Fibroblast of lung (primary cell): ENCODE measurements at regions not wholly inside any gene's neighbourhood (a gene's known extent, or its start where the extent isn't known, plus 50 kb on each side); places are given as distances from the start of the nearest gene placed in this dataset.

ENCODE experiments used
- DNase-seq, 2 donors: peaks; one replicate each; pipeline versions ENCODE4 v3.0.0 to v3.0.0-alpha.2; 2010; ENCODE audit warnings: low read depth in 2 of 2
- H2AFZ ChIP-seq: 2 replicates; pipeline ENCODE4 v1.5.1; 2012; ENCODE audit warnings: low read length, control low read depth, inconsistent platforms
- H3K27ac ChIP-seq: 2 replicates; pipeline ENCODE4 v1.5.1; 2011; ENCODE audit warnings: low read length, control low read depth; ENCODE audit not compliant: insufficient read depth
- H3K27me3 ChIP-seq: 2 replicates; pipeline ENCODE4 v1.5.1; 2011; ENCODE audit warnings: mild to moderate bottlenecking, low read length; ENCODE audit not compliant: control insufficient read depth, insufficient read depth
- H3K36me3 ChIP-seq: 2 replicates; pipeline ENCODE4 v1.5.1; 2011; ENCODE audit warnings: low read length; ENCODE audit not compliant: control insufficient read depth, insufficient read depth
- H3K4me1 ChIP-seq: 2 replicates; pipeline ENCODE4 v1.5.1; 2011; ENCODE audit warnings: low read length; ENCODE audit not compliant: control insufficient read depth, insufficient read depth; ENCODE audit errors: extremely low read depth
- H3K4me2 ChIP-seq: 2 replicates; pipeline ENCODE4 v1.5.1; 2011; ENCODE audit warnings: low read length, control low read depth; ENCODE audit not compliant: insufficient read depth; ENCODE audit errors: extremely low read depth
- H3K4me3 ChIP-seq, 4 experiments: fragments of 200-600 bp in 1 of 4; sonication (generic) in 1 of 4; replicated peaks in 1 of 4; 2 replicates each; pipeline ENCODE4 v1.5.1; 2011 to 2016; ENCODE audit warnings: low read length in 4 of 4, low read depth in 3 of 4, mild to moderate bottlenecking in 3 of 4, control low read depth in 2 of 4, inconsistent platforms in 1 of 4, mixed read lengths in 1 of 4; ENCODE audit not compliant: insufficient read depth in 1 of 4; ENCODE audit errors: control extremely low read depth in 1 of 4
- H3K79me2 ChIP-seq: 2 replicates; pipeline ENCODE4 v1.5.1; 2012; ENCODE audit warnings: mild to moderate bottlenecking, low read length, inconsistent platforms; ENCODE audit not compliant: control insufficient read depth, insufficient read depth
- H3K9ac ChIP-seq: 2 replicates; pipeline ENCODE4 v1.5.1; 2011; ENCODE audit warnings: mild to moderate bottlenecking, low read length, control low read depth; ENCODE audit not compliant: insufficient read depth
- H3K9me3 ChIP-seq: 2 replicates; pipeline ENCODE4 v1.5.1; 2012; ENCODE audit warnings: low read depth, low read length; ENCODE audit not compliant: control insufficient read depth, insufficient read depth
- H4K20me1 ChIP-seq: 2 replicates; pipeline ENCODE4 v1.5.1; 2011; ENCODE audit warnings: low read length; ENCODE audit not compliant: control insufficient read depth, insufficient read depth; ENCODE audit errors: extremely low read depth
- CTCF ChIP-seq, 2 donors: IDR thresholded peaks in 1 of 2; conservative IDR thresholded peaks in 1 of 2; 1 replicate in 1 of 2; 2 replicates in 1 of 2; pipeline ENCODE4 v1.5.1; 2011 to 2012; ENCODE audit warnings: low read length in 2 of 2, control low read depth in 1 of 2, inconsistent platforms in 1 of 2, low read depth in 1 of 2, mild to moderate bottlenecking in 1 of 2
- EZH2 ChIP-seq: IDR thresholded peaks from 2 replicates; pipeline ENCODE4 v1.5.1; 2012; ENCODE audit warnings: low read length, control low read depth, mild to moderate bottlenecking; ENCODE audit errors: missing control alignments

DNA sequence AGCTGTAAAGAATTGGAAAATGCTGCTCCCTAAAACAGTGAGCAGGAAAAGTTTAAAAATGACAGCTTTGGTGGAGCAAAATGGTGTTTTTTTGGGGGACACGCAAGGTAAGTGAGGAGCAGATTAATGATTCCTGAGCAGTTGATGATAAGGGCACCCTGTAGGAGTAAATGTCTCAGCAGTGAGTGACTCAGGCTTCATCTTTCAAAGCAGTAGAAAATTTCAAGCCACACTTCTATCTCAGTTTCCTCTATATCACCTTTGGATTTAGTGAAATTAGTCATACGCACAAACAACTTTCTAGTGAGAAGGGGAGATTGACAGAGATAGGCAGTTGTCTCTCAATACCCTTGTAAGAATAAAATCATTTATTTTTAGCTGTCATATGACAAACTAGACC is 709.0 kb upstream of the FAM98A start:
- no peak for TF ChIP-seq CTCF (conservative IDR thresholded peaks at IDR 0.05 in 1 of 2, IDR thresholded peaks at IDR 0.05 in 1 of 2; ENCODE audit: low read depth in 1 of 2, low read length in 2 of 2)
- Histone ChIP-seq H3K9me3 (no peaks in the 10 kb centered on the region), H3K27me3 (no peaks in the 10 kb centered on the region), H2AFZ (no peak overlapping the region), H3K79me2 (no peaks in the 10 kb centered on the region), H3K9ac (no peak overlapping the region), H3K27ac (no peak overlapping the region), H3K4me3 (no peak overlapping the region), H4K20me1 (no peaks in the 10 kb centered on the region), H3K4me2 (no peak overlapping the region), H3K4me1 (no peaks in the 10 kb centered on the region), H3K36me3 (no peaks in the 10 kb centered on the region)
- DNase-seq, result no peak

DNA sequence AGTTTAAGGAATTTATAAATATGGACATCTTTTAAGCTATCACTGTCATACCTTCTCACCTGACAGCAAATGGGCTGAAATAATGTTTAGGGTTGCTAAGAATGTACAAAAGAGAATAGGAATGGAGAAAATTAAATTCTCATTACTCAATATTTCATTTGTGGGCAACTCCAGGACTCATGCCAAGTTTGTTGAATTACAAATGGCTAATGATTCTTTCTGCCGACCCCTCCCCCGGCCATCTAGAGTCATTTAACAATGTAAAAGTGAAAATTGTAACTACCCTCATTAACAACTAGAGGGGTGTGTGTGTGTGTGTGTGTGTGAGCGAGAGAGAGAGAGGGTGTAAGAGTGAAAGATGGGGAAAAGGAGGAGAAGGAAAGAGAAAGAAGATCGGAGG is 708.5 kb upstream of the FAM98A start:
- Histone ChIP-seq H3K4me1 (no peaks in the 10 kb centered on the region), H4K20me1 (no peaks in the 10 kb centered on the region), H3K79me2 (no peaks in the 10 kb centered on the region), H3K9me3 (no peaks in the 10 kb centered on the region), H3K36me3 (no peaks in the 10 kb centered on the region), H2AFZ (no peak overlapping the region), H3K4me3 (no peak overlapping the region), H3K27ac (no peak overlapping the region), H3K27me3 (no peaks in the 10 kb centered on the region), H3K4me2 (no peak overlapping the region), H3K9ac (no peak overlapping the region)
- TF ChIP-seq EZH2 (no peak), CTCF (conservative IDR thresholded peaks at IDR 0.05 in 1 of 2, IDR thresholded peaks at IDR 0.05 in 1 of 2; ENCODE audit: low read depth in 1 of 2, low read length in 2 of 2) (no peak)
- DNase-seq, result peak in 1 of 2 donors; percentile 6

- Histone ChIP-seq H3K36me3 (no peaks in the 10 kb centered on the region), H3K27me3 (no peaks in the 10 kb centered on the region)
- TF ChIP-seq CTCF (conservative IDR thresholded peaks at IDR 0.05 in 1 of 2, IDR thresholded peaks at IDR 0.05 in 1 of 2; ENCODE audit: low read depth in 1 of 2, low read length in 2 of 2) (no peak), EZH2 (no peak)
Observed at GRCh38 chr2:34306745-34307144, 707.6 kb upstream of the FAM98A start.

More at GRCh38 chr2:34306745-34307144, 707.6 kb upstream of the FAM98A start:
- no peak for DNase-seq
- no peak overlapping the region for H3K4me3 ChIP-seq
- no peaks in the 10 kb centered on the region for H3K79me2 ChIP-seq
- H3K9ac ChIP-seq, result no peak overlapping the region
- H2AFZ ChIP-seq, result no peak overlapping the region
- no peaks in the 10 kb centered on the region for H3K4me1 ChIP-seq
- no peaks in the 10 kb centered on the region for H4K20me1 ChIP-seq
- H3K9me3 ChIP-seq, result no peaks in the 10 kb centered on the region
- H3K4me2 ChIP-seq, result no peak overlapping the region
- no peak overlapping the region for H3K27ac ChIP-seq
